C4-2B (cell line): ENCODE measurements at regions not wholly inside any gene's neighbourhood (a gene's known extent, or its start where the extent isn't known, plus 50 kb on each side); places are given as distances from the start of the nearest gene placed in this dataset.

Source experiments
- H3K27ac ChIP-seq: fragments of 450-650 bp; 2 replicates; pipeline ENCODE4 v1.5.1; 2017
- CTCF ChIP-seq: fragments of 450-650 bp; conservative IDR thresholded peaks from 2 replicates; pipeline ENCODE4 v1.5.1; 2017; ENCODE audit warnings: mild to moderate bottlenecking
- ZFX ChIP-seq: fragments of 450-650 bp; IDR thresholded peaks from 2 replicates; pipeline ENCODE4 v1.6.1; 2017

GRCh38 chr17:13442361-13442760, 159.4 kb downstream of the HS3ST3A1 start:
- TF ChIP-seq ZFX: no peak

GRCh38 chr17:13441873-13442272, 159.9 kb downstream of the HS3ST3A1 start:
- H3K27ac ChIP-seq: no peak overlapping the region
- TF ChIP-seq CTCF (no peak), ZFX (no peak)

More at GRCh38 chr17:13442361-13442760, 159.4 kb downstream of the HS3ST3A1 start:
- no peak overlapping the region for H3K27ac ChIP-seq

- H3K27ac ChIP-seq: no peak overlapping the region
- TF ChIP-seq ZFX: no peak
- TF ChIP-seq CTCF: no peak
These were observed 163.6 kb downstream of the HS3ST3A1 start for GRCh38 chr17:13437966-13438779.

- no peak for TF ChIP-seq ZFX
- TF ChIP-seq CTCF: no peak
- H3K27ac ChIP-seq: no peak overlapping the region
These were observed 166.5 kb downstream of the HS3ST3A1 start for GRCh38 chr17:13435230-13435629.

- H3K27ac ChIP-seq: no peak overlapping the region
- TF ChIP-seq CTCF (no peak), ZFX (no peak)
These were observed 172.5 kb downstream of the HS3ST3A1 start for GRCh38 chr17:13429201-13429600.

DNA sequence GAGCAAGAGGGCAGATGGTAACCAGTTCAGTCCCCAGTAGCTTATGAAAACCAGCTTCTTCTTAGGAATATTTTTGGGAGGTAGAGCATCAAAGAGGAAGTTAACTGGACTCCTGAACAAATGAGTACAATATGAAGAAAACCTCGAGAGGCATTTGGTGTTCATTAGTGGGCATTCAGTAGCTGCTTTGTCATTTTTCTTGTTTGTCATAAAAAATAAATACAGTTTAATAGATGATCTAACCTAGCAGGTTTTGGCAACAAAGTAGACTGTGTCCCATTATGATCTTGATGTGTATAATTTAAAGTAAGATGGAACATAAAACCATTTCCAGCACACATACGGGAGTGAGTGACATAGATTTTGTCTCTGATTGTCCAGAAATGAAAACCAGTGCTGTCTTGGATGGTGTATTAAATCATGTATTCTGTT, 173.1 kb downstream of the HS3ST3A1 start:
- H3K27ac ChIP-seq: no peak overlapping the region
- no peak for TF ChIP-seq ZFX
- TF ChIP-seq CTCF: no peak

- TF ChIP-seq ZFX (no peak), CTCF (no peak)
- no peak overlapping the region for H3K27ac ChIP-seq
These were observed 174.7 kb downstream of the HS3ST3A1 start for GRCh38 chr17:13426991-13427390.

- TF ChIP-seq ZFX: no peak
- TF ChIP-seq CTCF: no peak
- no peak overlapping the region for H3K27ac ChIP-seq
These were observed 176.3 kb downstream of the HS3ST3A1 start for GRCh38 chr17:13425390-13425789.
